ENCODE measurements at regions not wholly inside any gene's neighbourhood (a gene's known extent, or its start where the extent isn't known, plus 50 kb on each side); places are given as distances from the start of the nearest gene placed in this dataset.
A peak's percentile ranks its signal among the peaks of the same experiment; 100 is the strongest.

DNA sequence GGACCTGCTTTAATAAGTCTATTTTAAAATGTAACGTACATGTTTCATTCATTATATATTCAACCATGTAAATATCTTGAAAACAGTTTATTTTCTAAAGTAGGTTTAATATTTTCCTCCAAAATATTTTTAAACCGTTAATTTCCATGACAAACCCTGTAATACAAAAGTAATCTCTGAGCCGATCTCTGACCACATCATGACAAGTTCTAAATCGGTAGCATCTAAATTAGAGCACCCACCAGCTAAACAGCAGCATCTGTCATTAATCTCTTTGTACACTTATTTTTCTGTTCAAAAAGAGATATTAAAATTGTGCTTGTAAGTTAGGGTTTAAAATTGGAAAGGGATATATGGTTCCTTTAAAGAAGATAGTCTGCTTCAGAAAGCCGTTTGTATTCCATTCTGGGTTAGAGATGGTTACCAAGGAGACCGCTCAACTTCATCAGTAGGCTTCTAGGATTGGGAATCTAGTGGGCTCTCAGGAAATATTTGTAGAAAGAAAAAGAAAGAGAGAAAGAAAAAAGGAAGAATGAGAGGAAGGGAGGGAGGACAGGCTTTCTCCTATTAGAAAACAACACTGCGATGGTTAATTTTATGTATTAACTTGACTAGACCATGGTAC, 232.5 kb upstream of the FOXN3 start:
- DNase-seq (ENCODE audit: low spot score, unreplicated experiment): no peak
- Mint-ChIP-seq H3K36me3 (ENCODE audit: insufficient read depth) (no peaks in the 10 kb centered on the region), H3K27ac (no peak overlapping the region), H3K4me1 (ENCODE audit: low read depth) (peaks cover 7% of the 10 kb centered on the region), H3K27me3 (peaks cover 13% of the 10 kb centered on the region), H3K9me3 (ENCODE audit: low read depth) (peaks cover 4% of the 10 kb centered on the region), H3K4me3 (ENCODE audit: low read depth) (no peak overlapping the region)
- TF ChIP-seq, protein P1, sequence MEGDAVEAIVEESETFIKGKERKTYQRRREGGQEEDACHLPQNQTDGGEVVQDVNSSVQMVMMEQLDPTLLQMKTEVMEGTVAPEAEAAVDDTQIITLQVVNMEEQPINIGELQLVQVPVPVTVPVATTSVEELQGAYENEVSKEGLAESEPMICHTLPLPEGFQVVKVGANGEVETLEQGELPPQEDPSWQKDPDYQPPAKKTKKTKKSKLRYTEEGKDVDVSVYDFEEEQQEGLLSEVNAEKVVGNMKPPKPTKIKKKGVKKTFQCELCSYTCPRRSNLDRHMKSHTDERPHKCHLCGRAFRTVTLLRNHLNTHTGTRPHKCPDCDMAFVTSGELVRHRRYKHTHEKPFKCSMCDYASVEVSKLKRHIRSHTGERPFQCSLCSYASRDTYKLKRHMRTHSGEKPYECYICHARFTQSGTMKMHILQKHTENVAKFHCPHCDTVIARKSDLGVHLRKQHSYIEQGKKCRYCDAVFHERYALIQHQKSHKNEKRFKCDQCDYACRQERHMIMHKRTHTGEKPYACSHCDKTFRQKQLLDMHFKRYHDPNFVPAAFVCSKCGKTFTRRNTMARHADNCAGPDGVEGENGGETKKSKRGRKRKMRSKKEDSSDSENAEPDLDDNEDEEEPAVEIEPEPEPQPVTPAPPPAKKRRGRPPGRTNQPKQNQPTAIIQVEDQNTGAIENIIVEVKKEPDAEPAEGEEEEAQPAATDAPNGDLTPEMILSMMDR (IDR thresholded peaks at IDR 0.05; ENCODE audit: unreplicated experiment): no peak

DNA sequence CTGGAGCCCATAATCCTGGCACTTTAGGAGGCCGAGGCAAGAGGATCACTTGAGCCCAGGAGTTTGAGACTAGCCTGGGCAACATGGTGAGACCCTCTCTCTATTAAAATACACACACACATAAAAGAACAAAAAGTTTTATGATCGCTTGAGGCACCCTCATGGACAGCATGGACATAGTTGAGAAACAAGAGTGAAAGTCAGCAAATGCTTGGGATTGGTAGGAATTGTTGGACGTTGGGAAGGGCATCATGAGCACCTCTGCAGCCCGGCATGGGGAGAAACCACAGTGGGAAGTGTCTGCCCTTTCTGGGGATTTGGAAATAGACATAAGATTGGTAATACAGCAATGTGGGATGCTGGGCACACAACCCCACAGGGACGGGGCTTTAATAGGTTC, 231.9 kb upstream of the FOXN3 start:
- Mint-ChIP-seq H3K27me3 (peaks cover 13% of the 10 kb centered on the region), H3K9me3 (ENCODE audit: low read depth) (peaks cover 4% of the 10 kb centered on the region), H3K36me3 (ENCODE audit: insufficient read depth) (no peaks in the 10 kb centered on the region), H3K27ac (peak overlapping the region; percentile 0), H3K4me1 (ENCODE audit: low read depth) (peaks cover 7% of the 10 kb centered on the region), H3K4me3 (ENCODE audit: low read depth) (no peak overlapping the region)
- no peak for DNase-seq (ENCODE audit: low spot score, unreplicated experiment)
- TF ChIP-seq, protein P1 (IDR thresholded peaks at IDR 0.05; ENCODE audit: unreplicated experiment): no peak

DNA sequence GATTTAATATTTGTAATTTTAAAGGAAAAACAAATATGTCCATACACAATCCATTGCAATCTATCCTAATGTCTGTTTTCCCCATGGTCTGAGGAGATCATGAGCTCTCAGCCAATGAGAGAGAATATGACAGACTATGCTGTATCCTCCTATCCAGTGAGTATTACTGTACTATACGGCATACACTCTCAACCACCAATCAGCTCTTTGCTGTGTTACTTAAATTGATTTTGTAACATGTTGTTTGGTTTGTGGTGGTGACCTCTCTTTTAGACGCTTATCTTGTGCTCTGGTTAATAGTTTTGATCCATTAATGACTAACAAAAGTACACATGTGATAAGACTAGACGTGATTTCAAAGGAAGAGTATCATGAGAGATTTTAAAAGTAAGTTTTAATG, 231.5 kb upstream of the FOXN3 start:
- peak overlapping the region; percentile 0 for H3K27ac Mint-ChIP-seq
- H3K4me3 Mint-ChIP-seq (ENCODE audit: low read depth): no peak overlapping the region
- DNase-seq (ENCODE audit: low spot score, unreplicated experiment): no peak
- TF ChIP-seq, protein P1 (IDR thresholded peaks at IDR 0.05; ENCODE audit: unreplicated experiment): no peak
- H3K9me3 Mint-ChIP-seq (ENCODE audit: low read depth): peaks cover 4% of the 10 kb centered on the region
- H3K4me1 Mint-ChIP-seq (ENCODE audit: low read depth): peaks cover 7% of the 10 kb centered on the region
- H3K27me3 Mint-ChIP-seq: peaks cover 13% of the 10 kb centered on the region
- no peaks in the 10 kb centered on the region for H3K36me3 Mint-ChIP-seq (ENCODE audit: insufficient read depth)

DNA sequence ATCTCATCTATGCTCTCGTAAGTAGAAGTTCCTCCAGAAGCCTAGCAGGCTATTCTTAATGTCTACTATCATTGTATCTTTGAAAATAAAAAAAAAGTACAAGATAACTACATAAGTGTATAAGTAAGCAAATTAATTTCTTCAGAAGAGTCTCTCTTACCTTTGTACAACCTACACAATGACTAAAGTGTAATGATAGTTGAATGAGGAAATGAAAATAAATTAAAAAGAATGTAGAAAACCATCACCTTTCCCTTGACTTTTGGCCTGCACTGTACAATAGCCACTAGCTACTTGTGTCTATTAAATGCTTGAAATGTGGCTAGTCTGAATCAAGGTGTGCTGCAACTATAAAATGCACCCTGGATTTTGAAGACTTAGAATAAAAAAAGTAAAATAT, 229.9 kb upstream of the FOXN3 start:
- TF ChIP-seq, protein P1 (IDR thresholded peaks at IDR 0.05; ENCODE audit: unreplicated experiment): no peak

DNA sequence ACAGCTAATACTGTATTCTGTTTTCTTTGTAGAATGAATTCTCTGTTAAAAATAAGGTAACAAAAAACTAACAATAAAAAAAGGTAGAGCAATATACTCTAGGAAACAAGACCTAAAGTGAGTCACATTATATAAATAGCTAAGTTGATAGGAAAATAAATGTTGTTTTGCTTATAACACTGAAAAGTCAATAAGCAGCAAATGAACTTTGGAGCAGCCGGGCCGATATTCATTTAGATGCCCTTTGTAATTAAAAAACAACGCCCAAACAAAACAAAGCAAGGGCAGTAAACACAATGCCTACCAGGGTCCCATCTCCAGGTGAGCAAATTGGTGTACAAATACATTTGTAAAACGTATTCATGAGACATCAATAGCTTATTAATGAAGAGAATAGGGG, 227.6 kb upstream of the FOXN3 start:
- Mint-ChIP-seq H3K36me3 (ENCODE audit: insufficient read depth) (no peaks in the 10 kb centered on the region), H3K27me3 (no peaks in the 10 kb centered on the region), H3K9me3 (ENCODE audit: low read depth) (peaks cover 7% of the 10 kb centered on the region), H3K4me1 (ENCODE audit: low read depth) (peaks cover 20% of the 10 kb centered on the region), H3K4me3 (ENCODE audit: low read depth) (no peak overlapping the region), H3K27ac (no peak overlapping the region)
- DNase-seq (ENCODE audit: low spot score, unreplicated experiment): no peak
- TF ChIP-seq, protein P1 (IDR thresholded peaks at IDR 0.05; ENCODE audit: unreplicated experiment): no peak

More for the DNA sequence above, 229.9 kb upstream of the FOXN3 start:
- H3K27ac Mint-ChIP-seq: no peak overlapping the region
- peaks cover 11% of the 10 kb centered on the region for H3K27me3 Mint-ChIP-seq
- DNase-seq (ENCODE audit: low spot score, unreplicated experiment): no peak
- H3K36me3 Mint-ChIP-seq (ENCODE audit: insufficient read depth): no peaks in the 10 kb centered on the region
- H3K4me3 Mint-ChIP-seq (ENCODE audit: low read depth): no peak overlapping the region
- H3K9me3 Mint-ChIP-seq (ENCODE audit: low read depth): peaks cover 4% of the 10 kb centered on the region
- peaks cover 9% of the 10 kb centered on the region for H3K4me1 Mint-ChIP-seq (ENCODE audit: low read depth)
